ENCODE measurements at regions not wholly inside any gene's neighbourhood (a gene's known extent, or its start where the extent isn't known, plus 50 kb on each side); places are given as distances from the start of the nearest gene placed in this dataset.

DNA sequence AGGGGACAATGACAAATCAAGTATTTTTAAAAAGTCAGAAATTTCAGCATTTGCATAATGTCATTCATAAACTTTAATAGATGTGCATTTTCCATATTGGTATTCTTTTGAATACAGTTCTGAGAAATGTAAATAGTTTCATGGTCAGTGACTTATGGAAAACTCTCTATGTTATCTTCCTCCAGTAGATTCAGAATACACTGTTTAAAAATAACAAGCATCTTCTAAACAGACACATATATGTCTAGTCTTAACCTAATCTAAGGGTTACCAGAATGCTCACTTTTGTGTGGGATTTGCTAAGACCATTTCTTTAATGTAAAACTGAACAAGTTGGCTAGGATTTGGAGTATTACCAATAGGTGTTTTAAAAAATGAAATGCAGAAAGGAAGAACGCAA, 119.8 kb upstream of the SGCG start:
- no peak for DNase-seq (ENCODE audit: low read depth, low spot score)
- Mint-ChIP-seq H3K27me3 (ENCODE audit: low read depth) (no peaks in the 10 kb centered on the region), H3K9me3 (peaks cover 4% of the 10 kb centered on the region), H3K36me3 (ENCODE audit: low read depth) (no peaks in the 10 kb centered on the region), H3K4me3 (no peak overlapping the region), H3K27ac (ENCODE audit: unreplicated experiment) (no peak overlapping the region), H3K4me1 (no peaks in the 10 kb centered on the region)
- TF ChIP-seq CTCF (conservative IDR thresholded peaks at IDR 0.05), result no peak

- H3K27me3 Mint-ChIP-seq (ENCODE audit: low read depth), result no peaks in the 10 kb centered on the region
- no peak for TF ChIP-seq CTCF (conservative IDR thresholded peaks at IDR 0.05)
- H3K9me3 Mint-ChIP-seq, result peaks cover 12% of the 10 kb centered on the region
Observed at GRCh38 chr13:23067129-23067528, 113.7 kb upstream of the SGCG start.

GRCh38 chr13:23069566-23069965, 111.2 kb upstream of the SGCG start:
- Mint-ChIP-seq H3K27ac (ENCODE audit: unreplicated experiment) (no peak overlapping the region), H3K36me3 (ENCODE audit: low read depth) (no peaks in the 10 kb centered on the region), H3K9me3 (peaks cover 12% of the 10 kb centered on the region), H3K27me3 (ENCODE audit: low read depth) (no peaks in the 10 kb centered on the region), H3K4me3 (no peak overlapping the region), H3K4me1 (no peaks in the 10 kb centered on the region)
- TF ChIP-seq CTCF (conservative IDR thresholded peaks at IDR 0.05), result no peak
- no peak for DNase-seq (ENCODE audit: low read depth, low spot score)

More at GRCh38 chr13:23067129-23067528, 113.7 kb upstream of the SGCG start:
- no peaks in the 10 kb centered on the region for H3K36me3 Mint-ChIP-seq (ENCODE audit: low read depth)
- H3K4me1 Mint-ChIP-seq, result no peaks in the 10 kb centered on the region
- no peak overlapping the region for H3K4me3 Mint-ChIP-seq
- DNase-seq (ENCODE audit: low read depth, low spot score), result no peak
- H3K27ac Mint-ChIP-seq (ENCODE audit: unreplicated experiment), result no peak overlapping the region

DNA sequence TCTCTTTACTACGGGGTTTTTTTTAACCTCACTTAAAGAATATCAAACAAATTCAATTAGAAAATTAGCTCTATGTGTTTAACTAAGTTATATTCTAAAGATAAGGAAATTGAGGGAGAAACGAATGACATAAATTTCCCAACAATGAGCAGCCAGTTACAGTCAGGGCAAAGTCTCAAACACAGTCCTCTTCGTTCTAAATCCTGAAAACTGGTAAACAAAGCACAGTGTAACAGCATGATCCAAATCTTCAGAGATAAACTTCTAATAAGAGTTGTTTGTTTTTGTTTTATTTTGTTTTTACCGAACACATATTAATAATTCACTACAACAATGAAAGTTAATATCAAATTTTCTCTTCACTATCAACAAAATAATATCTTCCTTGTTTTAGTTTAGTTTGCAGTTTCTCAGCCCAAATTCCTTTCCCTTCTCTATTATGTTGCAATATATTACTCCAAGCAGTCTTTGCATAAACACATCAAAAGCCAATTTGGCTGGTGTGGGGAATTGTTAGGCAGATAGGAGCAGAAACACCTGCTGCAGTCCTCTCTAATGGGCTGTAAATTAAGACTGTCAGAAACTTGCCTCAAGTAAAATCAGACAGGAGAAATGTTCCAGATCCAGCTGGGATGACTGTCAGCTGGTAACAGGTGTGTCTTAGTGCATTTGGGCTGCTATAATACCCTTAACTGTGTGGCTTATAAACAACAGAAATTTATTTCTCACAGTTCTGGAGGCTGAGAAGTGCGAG, 106.5 kb upstream of the SGCG start:
- no peak for TF ChIP-seq CTCF (conservative IDR thresholded peaks at IDR 0.05)
- Mint-ChIP-seq H3K27me3 (ENCODE audit: low read depth) (no peaks in the 10 kb centered on the region), H3K4me1 (no peaks in the 10 kb centered on the region), H3K4me3 (no peak overlapping the region), H3K9me3 (peaks cover 8% of the 10 kb centered on the region), H3K36me3 (ENCODE audit: low read depth) (no peaks in the 10 kb centered on the region), H3K27ac (ENCODE audit: unreplicated experiment) (no peak overlapping the region)
- DNase-seq (ENCODE audit: low read depth, low spot score), result no peak

DNA sequence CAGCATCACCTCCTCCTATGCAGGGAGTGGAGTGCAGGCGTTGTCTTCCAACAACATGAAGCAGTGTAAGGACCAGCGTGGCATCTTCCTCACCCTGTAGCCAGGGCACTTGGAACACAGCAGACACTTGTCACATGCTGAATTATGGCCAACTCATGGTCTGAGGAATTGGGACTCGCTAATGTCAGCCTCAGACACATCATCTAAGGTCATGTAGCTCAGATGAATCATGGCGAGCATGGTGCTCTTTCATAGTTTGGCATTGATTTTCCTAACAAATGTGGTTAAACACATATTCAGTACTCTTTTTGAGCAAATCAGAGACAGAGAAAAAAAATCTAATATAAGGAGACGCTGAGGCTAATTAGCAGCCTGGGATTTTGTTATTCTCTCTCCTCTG, 99.6 kb upstream of the SGCG start:
- no peaks in the 10 kb centered on the region for H3K36me3 Mint-ChIP-seq (ENCODE audit: low read depth)
- TF ChIP-seq CTCF (conservative IDR thresholded peaks at IDR 0.05), result no peak
- H3K4me3 Mint-ChIP-seq, result no peak overlapping the region

More for the DNA sequence above, 99.6 kb upstream of the SGCG start:
- DNase-seq (ENCODE audit: low read depth, low spot score), result no peak
- Mint-ChIP-seq H3K27ac (ENCODE audit: unreplicated experiment) (no peak overlapping the region), H3K9me3 (peaks cover 6% of the 10 kb centered on the region), H3K4me1 (no peaks in the 10 kb centered on the region), H3K27me3 (ENCODE audit: low read depth) (no peaks in the 10 kb centered on the region)
